Hindlimb muscle (tissue), 1 donor: ENCODE measurements at regions not wholly inside any gene's neighbourhood (a gene's known extent, or its start where the extent isn't known, plus 50 kb on each side); places are given as distances from the start of the nearest gene placed in this dataset.
"Not testable (repeated sequence)": the region's sequence is repeated elsewhere in the genome, so short reads cannot be mapped to it uniquely, and the experiment has no call there.

Experiments
- DNase-seq: peaks from one replicate; pipeline ENCODE4 v3.0.0-alpha.2; 2013

DNA sequence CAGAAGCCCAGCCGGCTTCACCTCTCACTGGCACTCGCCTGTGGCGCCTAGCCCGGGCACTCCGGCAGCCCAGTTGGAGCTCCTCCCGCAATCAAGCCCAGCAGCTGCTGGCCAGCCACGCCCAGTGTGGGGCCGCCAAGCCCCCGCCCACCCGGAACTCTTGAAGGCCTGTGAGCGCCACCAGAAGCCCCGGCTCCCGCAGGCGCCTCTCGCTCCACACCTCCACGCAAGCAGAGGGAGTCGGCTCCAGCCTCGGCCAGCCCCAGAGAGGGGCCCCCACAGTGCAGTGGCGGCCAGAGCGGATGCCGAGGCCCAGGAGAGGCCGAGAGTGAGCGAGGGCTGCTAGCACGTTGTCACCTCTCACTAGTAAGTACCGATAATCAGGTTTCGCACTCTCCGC is 240.7 kb downstream of the TFEC start:
- DNase-seq: no peak

GRCh38 chr7:115789473-115789872 is 241.1 kb downstream of the TFEC start:
- DNase-seq: not testable (repeated sequence)

DNA sequence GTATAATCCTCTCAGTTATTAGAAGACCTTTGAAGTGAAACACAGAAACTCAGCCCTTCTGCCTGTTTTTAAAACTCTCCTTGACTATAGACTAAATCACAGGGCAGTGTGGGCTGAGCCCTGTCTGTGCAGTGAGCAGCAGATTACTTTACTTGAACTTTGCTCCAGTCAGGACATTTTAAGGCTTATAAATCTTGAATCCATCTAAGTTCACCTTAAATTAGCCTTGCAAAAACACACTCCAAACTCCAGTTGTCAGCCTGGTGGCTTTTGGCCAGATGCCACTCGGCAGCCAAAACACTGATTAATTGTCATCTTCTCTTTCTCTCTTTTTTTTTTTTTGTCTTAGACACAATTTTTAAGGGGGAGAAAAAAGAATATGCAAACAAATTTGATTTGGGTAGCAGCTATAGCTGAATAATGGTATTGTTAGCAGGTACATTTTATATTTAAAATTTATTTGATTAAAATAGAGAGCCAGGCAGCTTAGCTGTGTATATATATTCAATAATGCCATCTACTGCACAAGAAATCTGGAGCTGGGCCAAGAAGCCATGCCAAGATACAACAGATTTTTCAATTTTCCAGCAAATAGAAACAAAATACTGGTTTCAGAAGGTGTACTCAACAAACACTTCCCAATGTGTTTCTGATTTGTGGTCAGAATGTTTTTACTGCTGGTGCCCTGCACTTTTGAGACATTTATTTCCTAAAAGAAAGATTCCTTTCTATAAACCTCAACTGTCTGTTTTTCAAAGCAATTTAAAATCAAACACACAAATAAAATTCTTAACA is 247.7 kb downstream of the TFEC start:
- DNase-seq: peak; percentile 13

- no peak for DNase-seq
These were observed 251.0 kb downstream of the TFEC start for GRCh38 chr7:115779561-115779960.

DNA sequence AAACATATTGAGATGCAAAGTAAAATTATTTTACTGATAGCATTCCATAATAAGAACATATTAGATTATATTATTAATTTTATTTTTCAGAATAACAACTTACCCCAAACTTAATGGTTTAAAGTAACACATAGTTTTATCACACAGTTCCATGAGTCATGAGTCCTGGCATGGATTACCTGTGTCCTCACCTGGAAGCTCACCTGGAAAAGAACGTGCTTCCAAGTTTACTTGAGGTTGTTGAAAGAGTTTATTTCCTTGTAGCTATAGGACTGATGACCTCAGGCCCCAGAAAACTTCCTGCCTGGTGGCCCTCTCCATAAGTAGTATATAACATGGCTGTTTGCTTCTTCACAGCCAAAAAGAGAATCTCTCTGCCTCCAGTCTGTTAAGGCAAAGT is 254.6 kb downstream of the TFEC start:
- no peak for DNase-seq

DNA sequence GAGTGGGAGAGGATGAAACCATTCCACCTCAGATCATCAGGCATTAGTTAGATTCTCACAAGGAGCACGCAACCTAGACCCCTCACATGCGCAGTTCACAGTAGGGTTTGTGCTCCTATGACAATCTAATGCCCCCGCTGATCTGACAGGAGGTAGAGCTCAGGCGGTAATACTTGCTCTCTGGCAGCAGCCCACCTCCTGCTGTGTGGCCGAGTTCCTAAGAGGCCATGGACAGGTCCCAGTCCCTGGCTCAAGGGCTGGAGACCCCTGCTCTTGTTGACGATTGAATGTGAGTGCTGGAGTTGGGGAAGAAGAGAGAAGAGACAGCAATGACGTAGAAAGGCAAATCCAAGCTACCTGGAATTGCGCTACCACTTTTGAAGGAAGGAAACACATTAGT is 267.2 kb downstream of the TFEC start:
- DNase-seq: no peak

GRCh38 chr7:115758025-115758424 is 272.5 kb downstream of the TFEC start:
- no peak for DNase-seq

DNA sequence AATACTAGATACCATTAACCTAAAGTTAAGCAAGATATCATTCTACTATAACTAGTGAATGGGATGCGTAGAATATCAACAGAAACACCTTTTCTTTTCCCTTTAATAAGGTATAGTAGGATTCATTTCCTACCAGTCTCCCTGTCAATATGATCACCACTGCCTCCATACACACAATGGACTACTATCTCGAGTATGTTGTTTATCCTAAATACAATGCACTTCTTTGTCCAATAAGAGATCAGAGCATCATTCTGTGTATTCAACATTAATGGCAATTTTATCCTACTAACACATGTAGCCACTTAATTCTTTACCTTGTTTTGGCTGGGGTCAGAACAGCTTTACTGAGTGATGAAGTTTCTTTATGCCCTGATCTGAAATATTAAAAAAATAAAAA is 276.3 kb downstream of the TFEC start:
- no peak for DNase-seq

DNA sequence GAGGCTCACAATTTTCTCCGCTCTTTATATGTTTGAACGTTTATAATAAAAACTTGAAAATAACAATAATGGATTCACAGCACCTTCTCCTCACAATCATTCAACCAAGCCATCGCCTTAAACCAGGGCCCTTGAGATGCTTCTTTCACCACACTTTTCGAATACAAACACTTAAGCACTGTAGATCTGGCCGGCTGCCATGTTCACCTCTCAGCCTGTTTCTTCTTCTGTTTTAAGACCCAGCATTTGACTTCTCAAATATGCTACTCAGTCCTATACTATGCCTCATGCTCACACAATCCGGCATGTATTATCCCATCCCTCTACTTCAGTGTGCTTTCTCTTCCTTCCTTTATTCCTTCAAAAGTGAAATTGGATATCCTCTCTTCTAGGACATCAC is 280.6 kb downstream of the TFEC start:
- DNase-seq: no peak

DNA sequence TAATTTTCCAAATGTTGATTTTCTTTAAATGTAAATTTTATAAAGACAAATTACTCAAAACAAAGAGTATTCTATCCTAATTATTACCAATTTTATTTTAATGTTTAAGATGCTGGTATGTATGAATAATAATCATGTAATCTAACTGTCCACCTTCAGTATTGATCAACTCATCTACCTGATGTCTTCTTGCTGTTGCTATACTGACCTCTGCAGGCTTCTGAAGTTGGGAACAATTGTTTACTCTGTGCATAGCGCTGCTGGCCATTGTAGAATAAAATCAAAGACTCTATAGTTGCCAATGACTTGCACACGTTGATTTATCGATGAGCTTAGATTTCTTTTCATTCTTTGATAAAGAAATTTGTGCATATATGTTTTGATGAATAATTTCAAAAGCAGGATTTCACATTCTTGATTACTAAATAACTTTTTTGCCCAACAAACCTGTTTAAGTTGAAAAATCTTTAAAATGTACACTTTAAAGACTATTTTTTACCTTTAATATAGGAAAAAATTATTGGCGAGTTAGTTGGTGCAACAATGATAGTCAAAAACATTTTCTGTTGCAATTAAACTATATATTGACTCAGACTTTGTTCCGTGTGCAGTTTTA is 282.3 kb downstream of the TFEC start:
- DNase-seq: no peak

GRCh38 chr7:115747174-115747573 is 283.4 kb downstream of the TFEC start:
- no peak for DNase-seq

GRCh38 chr7:115740043-115740442 is 290.5 kb downstream of the TFEC start:
- no peak for DNase-seq

GRCh38 chr7:115734641-115735040 is 295.9 kb downstream of the TFEC start:
- DNase-seq: no peak

DNA sequence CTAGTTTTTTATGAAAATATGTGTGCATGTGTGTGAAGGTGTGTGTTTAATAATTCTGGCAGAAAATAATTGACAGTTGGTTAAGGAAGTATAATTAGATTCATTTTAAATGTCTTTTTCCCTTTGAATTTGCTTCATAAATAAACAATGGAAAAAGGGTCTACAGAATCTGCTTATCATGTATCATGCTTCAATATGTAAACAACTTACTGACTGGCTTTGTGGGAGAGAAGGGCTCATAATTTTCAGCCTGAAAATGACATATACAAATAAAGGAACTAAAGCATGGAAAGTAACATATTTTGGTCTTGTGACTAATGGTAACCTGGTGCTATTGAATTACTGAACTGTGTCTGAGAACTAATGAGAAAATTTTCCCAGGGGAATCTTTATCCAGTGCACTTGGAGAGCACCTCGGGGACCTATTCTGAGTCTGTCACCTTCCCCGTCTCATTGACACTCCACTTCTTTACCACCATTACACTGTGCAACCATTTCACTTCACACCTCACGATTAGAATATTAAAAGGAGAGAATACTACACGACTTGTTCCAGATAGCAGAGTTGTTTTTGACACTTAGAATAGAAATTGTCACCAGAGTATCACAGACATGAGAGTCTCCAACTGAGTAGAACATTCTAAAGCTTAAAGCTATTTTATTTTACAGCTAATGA is 298.6 kb downstream of the TFEC start:
- no peak for DNase-seq

DNA sequence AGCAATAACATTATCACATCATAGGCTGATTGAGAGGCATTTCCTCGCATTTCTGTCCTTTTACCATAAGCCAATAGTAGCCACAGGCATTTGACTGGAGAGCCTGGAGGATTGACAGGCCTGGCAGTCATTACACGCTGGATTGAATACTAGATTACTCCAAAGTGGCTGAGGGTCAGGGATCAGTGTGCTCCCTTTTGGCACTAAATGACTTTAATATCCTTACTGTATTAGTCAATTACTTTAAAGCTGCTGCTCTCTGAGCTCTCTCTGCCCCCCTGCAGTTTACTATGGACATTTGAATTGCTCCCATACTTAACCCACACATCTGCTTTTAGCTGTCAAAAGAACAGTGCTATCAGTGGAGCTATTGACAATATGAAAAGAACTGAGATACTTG is 302.0 kb downstream of the TFEC start:
- DNase-seq: no peak

DNA sequence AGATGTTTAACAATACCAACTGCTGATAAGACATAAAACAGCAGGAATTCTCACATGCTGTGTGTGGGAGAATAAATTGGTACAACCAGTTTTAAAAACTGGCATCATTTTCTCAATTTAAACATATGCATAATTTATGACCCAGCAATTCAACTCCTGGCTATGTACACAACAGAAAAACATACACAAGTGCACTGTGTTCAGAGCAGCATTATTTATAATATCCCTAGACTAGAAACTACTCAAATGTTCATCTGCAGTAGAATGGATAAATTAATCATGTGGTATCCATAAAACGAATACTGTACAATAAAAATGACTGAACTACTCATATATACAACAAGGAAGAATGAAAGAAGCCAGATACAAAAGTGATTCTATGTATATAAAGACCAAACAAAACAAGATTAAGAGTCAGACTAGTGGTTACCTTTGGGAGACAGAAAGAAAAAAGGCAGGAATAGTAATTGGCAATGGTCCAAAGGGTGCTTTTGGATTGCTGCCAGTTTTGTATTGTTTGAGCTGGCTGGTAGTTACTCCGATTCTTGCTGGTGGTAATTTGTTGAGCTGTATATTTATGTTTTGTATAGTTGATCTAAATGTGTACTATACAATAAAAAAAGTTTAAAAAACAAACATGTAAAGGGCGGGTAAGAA is 306.0 kb downstream of the TFEC start:
- DNase-seq: no peak

GRCh38 chr7:115722302-115722977 is 308.1 kb downstream of the TFEC start:
- DNase-seq: no peak

- no peak for DNase-seq
These were observed 309.0 kb downstream of the TFEC start for GRCh38 chr7:115721293-115722217.

- DNase-seq: no peak
These were observed 310.6 kb downstream of the TFEC start for GRCh38 chr7:115719963-115720362.

GRCh38 chr7:115709664-115710063 is 320.9 kb downstream of the TFEC start:
- DNase-seq: no peak

DNA sequence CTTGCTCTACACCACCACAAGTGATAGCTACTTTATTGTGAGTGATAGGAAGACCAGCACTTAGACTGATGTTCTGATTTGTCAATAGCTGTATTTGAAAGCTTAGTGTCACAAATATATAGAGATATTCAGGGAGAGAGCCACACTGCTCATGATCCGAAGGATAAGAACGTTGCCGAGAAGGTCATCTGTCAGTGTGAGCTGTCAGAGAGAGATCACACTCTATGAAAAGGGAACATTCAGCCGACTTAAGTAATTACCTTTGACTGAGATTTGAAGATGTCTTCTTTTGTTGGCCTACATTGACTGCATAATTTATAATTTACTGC is 322.6 kb downstream of the TFEC start:
- no peak for DNase-seq
